ENCODE measurements at regions not wholly inside any gene's neighbourhood (a gene's known extent, or its start where the extent isn't known, plus 50 kb on each side); places are given as distances from the start of the nearest gene placed in this dataset.
A peak's percentile ranks its signal among the peaks of the same experiment; 100 is the strongest.
"Not testable (repeated sequence)": the region's sequence is repeated elsewhere in the genome, so short reads cannot be mapped to it uniquely, and the experiment has no call there.

- no peak overlapping the region for H2AFZ ChIP-seq (ENCODE audit: low read depth, low read length)
- no peaks in the 10 kb centered on the region for H3K79me2 ChIP-seq (ENCODE audit: insufficient read depth, low read length)
- no peaks in the 10 kb centered on the region for H3K36me3 ChIP-seq (ENCODE audit: insufficient read depth, low read length)
- TF ChIP-seq EZH2 (IDR thresholded peaks at IDR 0.05; ENCODE audit: borderline replicate concordance, low read depth, low read length, severe bottlenecking): no peak
- no peak for TF ChIP-seq CTCF (IDR thresholded peaks at IDR 0.05; ENCODE audit: borderline replicate concordance, extremely low read depth, low read length, poor library complexity, severe bottlenecking)
- no peak overlapping the region for H3K9ac ChIP-seq (ENCODE audit: low read depth, low read length)
- peak; percentile 56; the same call in 1 of the 3 replicates for ATAC-seq (ENCODE audit: insufficient read depth, low read depth)
- no peak overlapping the region for H3K4me3 ChIP-seq (ENCODE audit: low read depth in 1 of 2, low read length in 2 of 2)
- H3K4me2 ChIP-seq (ENCODE audit: insufficient read depth, low read length): no peak overlapping the region
- no peaks in the 10 kb centered on the region for H3K9me3 ChIP-seq (ENCODE audit: insufficient read depth, low read length, severe bottlenecking)
- H3K27me3 ChIP-seq (ENCODE audit: insufficient read depth, low read length, poor library complexity): peaks cover 3% of the 10 kb centered on the region
- no peak for DNase-seq
- H4K20me1 ChIP-seq (ENCODE audit: insufficient read depth, low read length): no peaks in the 10 kb centered on the region
- H3K4me1 ChIP-seq (ENCODE audit: insufficient read depth, low read length): no peaks in the 10 kb centered on the region
- no peak overlapping the region for H3K27ac ChIP-seq (ENCODE audit: low read length)
These were observed 112.6 kb upstream of the MB21D2 start for GRCh38 chr3:193030276-193030675.

GRCh38 chr3:193031911-193032310 lies 114.3 kb upstream of the MB21D2 start:
- ATAC-seq (ENCODE audit: insufficient read depth, low read depth) (no peak), DNase-seq (no peak)
- Histone ChIP-seq H3K36me3 (ENCODE audit: insufficient read depth, low read length) (no peaks in the 10 kb centered on the region), H3K27me3 (ENCODE audit: insufficient read depth, low read length, poor library complexity) (peaks cover 3% of the 10 kb centered on the region), H3K79me2 (ENCODE audit: insufficient read depth, low read length) (no peaks in the 10 kb centered on the region), H3K4me3 (ENCODE audit: low read depth in 1 of 2, low read length in 2 of 2) (no peak overlapping the region), H3K4me1 (ENCODE audit: insufficient read depth, low read length) (no peaks in the 10 kb centered on the region), H4K20me1 (ENCODE audit: insufficient read depth, low read length) (no peaks in the 10 kb centered on the region), H3K27ac (ENCODE audit: low read length) (no peak overlapping the region), H3K4me2 (ENCODE audit: insufficient read depth, low read length) (no peak overlapping the region), H3K9me3 (ENCODE audit: insufficient read depth, low read length, severe bottlenecking) (no peaks in the 10 kb centered on the region), H2AFZ (ENCODE audit: low read depth, low read length) (no peak overlapping the region), H3K9ac (ENCODE audit: low read depth, low read length) (no peak overlapping the region)
- TF ChIP-seq CTCF (IDR thresholded peaks at IDR 0.05; ENCODE audit: borderline replicate concordance, extremely low read depth, low read length, poor library complexity, severe bottlenecking): no peak
- no peak for TF ChIP-seq EZH2 (IDR thresholded peaks at IDR 0.05; ENCODE audit: borderline replicate concordance, low read depth, low read length, severe bottlenecking)

- no peak overlapping the region for H3K9ac ChIP-seq (ENCODE audit: low read depth, low read length)
- no peak overlapping the region for H2AFZ ChIP-seq (ENCODE audit: low read depth, low read length)
- no peaks in the 10 kb centered on the region for H3K79me2 ChIP-seq (ENCODE audit: insufficient read depth, low read length)
- H3K4me3 ChIP-seq (ENCODE audit: low read depth in 1 of 2, low read length in 2 of 2): no peak overlapping the region
- ATAC-seq (ENCODE audit: insufficient read depth, low read depth) (no peak), DNase-seq (no peak)
- no peaks in the 10 kb centered on the region for H3K9me3 ChIP-seq (ENCODE audit: insufficient read depth, low read length, severe bottlenecking)
- TF ChIP-seq EZH2 (IDR thresholded peaks at IDR 0.05; ENCODE audit: borderline replicate concordance, low read depth, low read length, severe bottlenecking) (no peak), CTCF (IDR thresholded peaks at IDR 0.05; ENCODE audit: borderline replicate concordance, extremely low read depth, low read length, poor library complexity, severe bottlenecking) (no peak)
- no peak overlapping the region for H3K27ac ChIP-seq (ENCODE audit: low read length)
- H3K4me1 ChIP-seq (ENCODE audit: insufficient read depth, low read length): no peaks in the 10 kb centered on the region
- H3K27me3 ChIP-seq (ENCODE audit: insufficient read depth, low read length, poor library complexity): peaks cover 3% of the 10 kb centered on the region
- no peak overlapping the region for H3K4me2 ChIP-seq (ENCODE audit: insufficient read depth, low read length)
- no peaks in the 10 kb centered on the region for H3K36me3 ChIP-seq (ENCODE audit: insufficient read depth, low read length)
- H4K20me1 ChIP-seq (ENCODE audit: insufficient read depth, low read length): no peaks in the 10 kb centered on the region
These were observed 115.6 kb upstream of the MB21D2 start for GRCh38 chr3:193033226-193033780.

GRCh38 chr3:193037828-193038227 lies 120.2 kb upstream of the MB21D2 start:
- not testable (repeated sequence) for H3K9ac ChIP-seq (ENCODE audit: low read depth, low read length); H3K27me3 ChIP-seq (ENCODE audit: insufficient read depth, low read length, poor library complexity); H3K79me2 ChIP-seq (ENCODE audit: insufficient read depth, low read length); H3K9me3 ChIP-seq (ENCODE audit: insufficient read depth, low read length, severe bottlenecking); H3K36me3 ChIP-seq (ENCODE audit: insufficient read depth, low read length); H3K27ac ChIP-seq (ENCODE audit: low read length); H3K4me2 ChIP-seq (ENCODE audit: insufficient read depth, low read length); H2AFZ ChIP-seq (ENCODE audit: low read depth, low read length); H4K20me1 ChIP-seq (ENCODE audit: insufficient read depth, low read length); H3K4me3 ChIP-seq (ENCODE audit: low read depth in 1 of 2, low read length in 2 of 2); DNase-seq; ATAC-seq (ENCODE audit: insufficient read depth, low read depth); H3K4me1 ChIP-seq (ENCODE audit: insufficient read depth, low read length)

Data from DND-41 (cell line).